Kidney epithelial cell (primary cell): ENCODE measurements at regions not wholly inside any gene's neighbourhood (a gene's known extent, or its start where the extent isn't known, plus 50 kb on each side); places are given as distances from the start of the nearest gene placed in this dataset.

Source experiments
- DNase-seq: peaks from one replicate; pipeline ENCODE4 v3.0.0-alpha.2; 2010; ENCODE audit warnings: low read depth
- H3K27me3 ChIP-seq: 2 replicates; pipeline ENCODE4 v1.6.0; 2011; ENCODE audit warnings: low read length; ENCODE audit not compliant: control insufficient read depth, insufficient read depth
- H3K36me3 ChIP-seq: 2 replicates; pipeline ENCODE4 v1.5.1; 2011; ENCODE audit warnings: low read length; ENCODE audit not compliant: control insufficient read depth, insufficient read depth
- H3K4me3 ChIP-seq: 2 replicates; pipeline ENCODE4 v1.5.1; 2011; ENCODE audit warnings: low read depth, mild to moderate bottlenecking, control low read depth, low read length
- TF ChIP-seq, protein P1 (sequence below): IDR thresholded peaks from 2 replicates; pipeline ENCODE4 v1.5.1; 2011; ENCODE audit warnings: mild to moderate bottlenecking, moderate library complexity, low read length, control low read depth, inconsistent platforms; ENCODE audit not compliant: insufficient read depth, poor library complexity, severe bottlenecking

DNA sequence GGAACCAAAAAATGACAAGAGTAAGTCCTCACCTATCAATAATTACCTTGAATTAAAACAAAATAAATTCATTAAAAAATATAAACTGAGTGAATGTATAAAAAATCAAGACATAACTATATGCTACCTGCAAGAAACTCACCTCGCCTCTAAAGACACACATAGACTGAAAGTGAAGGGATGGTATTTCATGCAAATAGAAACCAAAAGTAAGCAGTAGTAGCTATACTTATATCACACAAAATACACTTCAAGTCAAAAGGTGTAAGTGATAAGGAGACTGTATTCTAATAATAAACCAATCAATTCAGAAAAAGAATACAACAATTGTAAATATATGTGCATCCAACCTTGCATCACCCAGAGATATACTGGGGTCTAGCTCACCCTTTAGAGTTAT, 332.6 kb downstream of the SH2D4B start:
- DNase-seq, result no peak
- H3K27me3 ChIP-seq, result no peaks in the 10 kb centered on the region
- H3K36me3 ChIP-seq, result no peaks in the 10 kb centered on the region
- TF ChIP-seq, protein P1, sequence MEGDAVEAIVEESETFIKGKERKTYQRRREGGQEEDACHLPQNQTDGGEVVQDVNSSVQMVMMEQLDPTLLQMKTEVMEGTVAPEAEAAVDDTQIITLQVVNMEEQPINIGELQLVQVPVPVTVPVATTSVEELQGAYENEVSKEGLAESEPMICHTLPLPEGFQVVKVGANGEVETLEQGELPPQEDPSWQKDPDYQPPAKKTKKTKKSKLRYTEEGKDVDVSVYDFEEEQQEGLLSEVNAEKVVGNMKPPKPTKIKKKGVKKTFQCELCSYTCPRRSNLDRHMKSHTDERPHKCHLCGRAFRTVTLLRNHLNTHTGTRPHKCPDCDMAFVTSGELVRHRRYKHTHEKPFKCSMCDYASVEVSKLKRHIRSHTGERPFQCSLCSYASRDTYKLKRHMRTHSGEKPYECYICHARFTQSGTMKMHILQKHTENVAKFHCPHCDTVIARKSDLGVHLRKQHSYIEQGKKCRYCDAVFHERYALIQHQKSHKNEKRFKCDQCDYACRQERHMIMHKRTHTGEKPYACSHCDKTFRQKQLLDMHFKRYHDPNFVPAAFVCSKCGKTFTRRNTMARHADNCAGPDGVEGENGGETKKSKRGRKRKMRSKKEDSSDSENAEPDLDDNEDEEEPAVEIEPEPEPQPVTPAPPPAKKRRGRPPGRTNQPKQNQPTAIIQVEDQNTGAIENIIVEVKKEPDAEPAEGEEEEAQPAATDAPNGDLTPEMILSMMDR, result no peak
- no peak overlapping the region for H3K4me3 ChIP-seq

DNA sequence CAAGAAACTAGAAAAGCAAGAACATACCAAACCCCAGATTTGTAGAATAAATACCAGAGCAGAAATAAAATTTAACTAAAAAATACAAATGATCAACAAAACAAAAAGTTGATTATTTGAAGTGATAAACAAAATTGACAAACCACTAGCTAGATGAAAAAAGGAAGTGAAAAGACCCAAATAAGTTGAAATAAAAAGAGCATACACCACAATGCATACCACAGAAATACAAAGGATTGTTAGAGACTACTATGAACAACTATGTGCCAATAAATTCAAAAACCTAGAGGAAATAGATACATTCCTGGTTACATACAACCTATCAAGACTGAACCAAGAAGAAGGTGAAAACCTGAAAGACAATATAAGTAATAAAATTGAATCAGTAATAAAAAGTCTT, 333.4 kb downstream of the SH2D4B start:
- TF ChIP-seq, protein P1, result no peak
- Histone ChIP-seq H3K27me3 (no peaks in the 10 kb centered on the region), H3K36me3 (no peaks in the 10 kb centered on the region), H3K4me3 (no peak overlapping the region)
- no peak for DNase-seq

DNA sequence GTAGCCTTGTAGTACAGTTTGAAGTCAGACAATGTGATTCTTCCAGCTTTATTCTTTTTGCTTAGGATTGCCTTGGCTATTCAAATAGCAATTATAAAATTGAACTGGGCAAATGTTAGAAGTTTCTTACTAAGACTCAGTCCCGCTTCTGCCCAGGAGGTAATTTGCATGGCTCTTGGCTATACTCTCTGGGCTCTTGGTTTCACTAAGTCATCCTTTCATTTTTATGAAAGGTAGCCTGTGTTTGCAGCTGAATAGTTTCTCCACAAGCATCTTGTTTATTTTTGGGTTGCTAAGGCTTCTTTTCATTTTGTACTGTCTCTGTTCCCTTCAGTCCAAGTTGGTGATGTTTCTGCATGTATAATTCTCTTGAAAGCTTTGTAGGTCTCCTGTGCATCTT, 340.6 kb downstream of the SH2D4B start:
- no peaks in the 10 kb centered on the region for H3K27me3 ChIP-seq
- DNase-seq, result no peak
- TF ChIP-seq, protein P1, result no peak
- H3K4me3 ChIP-seq, result no peak overlapping the region
- H3K36me3 ChIP-seq, result no peaks in the 10 kb centered on the region

DNA sequence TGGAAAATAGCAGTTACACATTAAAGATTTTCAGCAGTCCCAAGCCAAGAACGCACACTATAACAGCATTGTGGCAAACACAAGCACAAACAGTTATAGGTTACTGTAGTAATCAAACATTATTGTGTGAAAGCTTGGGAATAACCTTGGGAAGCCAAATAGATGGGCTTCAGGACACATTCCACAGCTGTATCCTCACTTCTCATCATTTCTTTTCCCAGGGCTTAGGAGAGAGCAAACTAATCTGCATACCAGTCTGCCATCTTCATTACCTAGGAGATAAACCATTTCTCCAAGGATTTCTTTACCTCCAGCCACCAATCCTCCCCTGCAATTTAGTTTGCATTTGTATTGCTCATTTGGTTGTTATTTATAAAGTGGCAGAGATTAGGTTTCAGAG, 352.4 kb downstream of the SH2D4B start:
- Histone ChIP-seq H3K36me3 (no peaks in the 10 kb centered on the region), H3K4me3 (no peak overlapping the region), H3K27me3 (no peaks in the 10 kb centered on the region)
- TF ChIP-seq, protein P1, result no peak
- DNase-seq, result no peak

DNA sequence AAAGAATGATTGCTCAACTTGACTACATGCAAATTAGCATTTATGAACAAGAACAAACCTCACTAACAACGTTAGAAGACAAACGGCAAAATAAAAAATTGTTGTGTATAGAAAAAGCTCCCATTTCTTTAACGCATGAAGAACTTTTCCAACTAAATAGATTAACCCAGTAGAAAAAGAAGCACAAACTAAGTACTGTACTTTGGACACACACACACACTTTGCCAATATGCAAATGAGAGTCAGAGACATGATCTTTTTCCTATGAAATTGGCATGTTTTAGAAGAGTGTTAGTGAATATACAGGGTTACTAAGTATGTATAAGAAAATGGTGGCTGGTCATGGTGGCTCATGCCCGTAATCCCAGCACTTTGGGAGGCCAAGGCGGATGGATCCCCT, 355.6 kb downstream of the SH2D4B start:
- H3K4me3 ChIP-seq, result no peak overlapping the region
- no peak for DNase-seq
- H3K27me3 ChIP-seq, result no peaks in the 10 kb centered on the region
- TF ChIP-seq, protein P1, result no peak
- no peaks in the 10 kb centered on the region for H3K36me3 ChIP-seq

DNA sequence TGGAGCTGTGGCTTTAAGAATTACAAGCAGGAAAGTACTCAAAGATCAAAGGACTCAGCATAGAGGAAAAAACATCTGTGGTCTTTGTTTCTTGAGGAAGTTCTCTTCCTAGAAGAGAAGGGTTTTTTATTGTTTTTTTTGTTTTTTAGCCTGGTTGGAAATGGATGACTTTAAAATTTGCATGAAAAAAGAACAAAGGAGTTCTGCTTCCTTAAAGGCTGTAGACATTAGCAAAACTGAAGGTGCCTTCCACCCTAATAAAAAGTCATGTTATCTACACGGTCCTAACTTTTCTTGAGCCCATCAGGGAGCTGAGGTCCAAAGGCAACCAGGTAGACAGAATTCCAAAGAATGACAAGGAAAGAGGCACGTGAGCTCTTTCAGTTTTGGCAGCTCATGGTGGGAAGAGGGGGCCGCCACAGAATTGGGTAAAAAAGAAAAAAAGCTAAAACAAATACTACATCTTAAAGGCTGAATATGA, 356.6 kb downstream of the SH2D4B start:
- DNase-seq, result no peak
- H3K36me3 ChIP-seq, result no peaks in the 10 kb centered on the region
- H3K4me3 ChIP-seq, result no peak overlapping the region
- no peaks in the 10 kb centered on the region for H3K27me3 ChIP-seq
- TF ChIP-seq, protein P1, result no peak
